Spleen (tissue), 7 donors: ENCODE measurements at regions not wholly inside any gene's neighbourhood (a gene's known extent, or its start where the extent isn't known, plus 50 kb on each side); places are given as distances from the start of the nearest gene placed in this dataset.

Experiments used
- POLR2A ChIP-seq, 3 donors: fragments of 450-650 bp; IDR thresholded peaks; one replicate each; pipeline ENCODE4 v1.5.1; 2017; ENCODE audit warnings: antibody characterized with exemption in 3 of 3, mild to moderate bottlenecking in 1 of 3
- TF ChIP-seq, protein P1 (sequence below), 11 experiments: fragments of 200-600 bp in 7 of 11; fragments of 450-650 bp in 4 of 11; sonication (generic) in 4 of 11; IDR thresholded peaks in 8 of 11; conservative IDR thresholded peaks in 3 of 11; 1 replicate in 7 of 11; 2 replicates in 4 of 11; pipeline versions ENCODE4 v1.4.0 to v1.8.0; 2016 to 2021; ENCODE audit warnings: antibody characterized with exemption in 11 of 11, inconsistent platforms in 4 of 11, mild to moderate bottlenecking in 1 of 11
- donor health status: DM: no; HTN: no; CAD: no; lungs with moderate emphysema.
- donor health status: DM: no; HTN: no; CAD: no.
- donor health status: DM: no; HTN: no; CAD: no.

GRCh38 chr5:162283609-162284008 is 216.0 kb downstream of the GABRG2 start:
- TF ChIP-seq POLR2A (IDR thresholded peaks at IDR 0.05) = no peak
- TF ChIP-seq, protein P1, sequence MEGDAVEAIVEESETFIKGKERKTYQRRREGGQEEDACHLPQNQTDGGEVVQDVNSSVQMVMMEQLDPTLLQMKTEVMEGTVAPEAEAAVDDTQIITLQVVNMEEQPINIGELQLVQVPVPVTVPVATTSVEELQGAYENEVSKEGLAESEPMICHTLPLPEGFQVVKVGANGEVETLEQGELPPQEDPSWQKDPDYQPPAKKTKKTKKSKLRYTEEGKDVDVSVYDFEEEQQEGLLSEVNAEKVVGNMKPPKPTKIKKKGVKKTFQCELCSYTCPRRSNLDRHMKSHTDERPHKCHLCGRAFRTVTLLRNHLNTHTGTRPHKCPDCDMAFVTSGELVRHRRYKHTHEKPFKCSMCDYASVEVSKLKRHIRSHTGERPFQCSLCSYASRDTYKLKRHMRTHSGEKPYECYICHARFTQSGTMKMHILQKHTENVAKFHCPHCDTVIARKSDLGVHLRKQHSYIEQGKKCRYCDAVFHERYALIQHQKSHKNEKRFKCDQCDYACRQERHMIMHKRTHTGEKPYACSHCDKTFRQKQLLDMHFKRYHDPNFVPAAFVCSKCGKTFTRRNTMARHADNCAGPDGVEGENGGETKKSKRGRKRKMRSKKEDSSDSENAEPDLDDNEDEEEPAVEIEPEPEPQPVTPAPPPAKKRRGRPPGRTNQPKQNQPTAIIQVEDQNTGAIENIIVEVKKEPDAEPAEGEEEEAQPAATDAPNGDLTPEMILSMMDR (IDR thresholded peaks at IDR 0.05 in 8 of 11, conservative IDR thresholded peaks at IDR 0.05 in 3 of 11) = no peak
